Right lobe of liver (tissue), 4 donors: ENCODE measurements at regions not wholly inside any gene's neighbourhood (a gene's known extent, or its start where the extent isn't known, plus 50 kb on each side); places are given as distances from the start of the nearest gene placed in this dataset.

ENCODE experiments used
- POLR2A ChIP-seq: fragments of 450-650 bp; IDR thresholded peaks from one replicate; pipeline ENCODE4 v1.6.1; 2017; ENCODE audit warnings: antibody characterized with exemption, mild to moderate bottlenecking
- TF ChIP-seq, protein P1 (sequence below), 4 donors: fragments of 200-600 bp in 3 of 4; fragments of 450-650 bp in 1 of 4; IDR thresholded peaks; one replicate each; pipeline versions ENCODE4 v1.5.1 to v1.8.0; 2016 to 2022; ENCODE audit warnings: antibody characterized with exemption in 4 of 4, mild to moderate bottlenecking in 2 of 4
- donor health status: DM: no; HTN: no; CAD: no.
- donor health status: DM: no; HTN: no; CAD: no.
- donor health status: DM: no; HTN: yes; CAD: no.

DNA sequence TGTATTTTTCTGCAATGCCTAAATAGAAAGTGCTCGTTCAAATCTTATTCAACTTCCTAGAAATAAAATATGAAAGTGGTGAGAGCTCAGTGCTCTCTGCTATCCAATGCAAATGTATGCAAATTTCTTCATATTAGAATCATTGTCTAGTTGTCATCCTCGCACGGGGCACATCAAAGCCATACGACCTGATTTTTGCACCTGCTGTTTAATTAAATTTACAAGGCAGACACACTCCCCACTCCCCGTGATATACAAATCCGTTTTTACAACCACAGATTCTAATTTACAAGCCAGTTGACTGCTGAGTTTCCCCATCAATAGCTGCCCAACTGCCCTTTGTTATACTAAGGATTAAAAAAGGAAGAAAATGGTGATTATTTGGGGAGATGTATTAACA lies 284.6 kb downstream of the RNF144A start:
- TF ChIP-seq, protein P1, sequence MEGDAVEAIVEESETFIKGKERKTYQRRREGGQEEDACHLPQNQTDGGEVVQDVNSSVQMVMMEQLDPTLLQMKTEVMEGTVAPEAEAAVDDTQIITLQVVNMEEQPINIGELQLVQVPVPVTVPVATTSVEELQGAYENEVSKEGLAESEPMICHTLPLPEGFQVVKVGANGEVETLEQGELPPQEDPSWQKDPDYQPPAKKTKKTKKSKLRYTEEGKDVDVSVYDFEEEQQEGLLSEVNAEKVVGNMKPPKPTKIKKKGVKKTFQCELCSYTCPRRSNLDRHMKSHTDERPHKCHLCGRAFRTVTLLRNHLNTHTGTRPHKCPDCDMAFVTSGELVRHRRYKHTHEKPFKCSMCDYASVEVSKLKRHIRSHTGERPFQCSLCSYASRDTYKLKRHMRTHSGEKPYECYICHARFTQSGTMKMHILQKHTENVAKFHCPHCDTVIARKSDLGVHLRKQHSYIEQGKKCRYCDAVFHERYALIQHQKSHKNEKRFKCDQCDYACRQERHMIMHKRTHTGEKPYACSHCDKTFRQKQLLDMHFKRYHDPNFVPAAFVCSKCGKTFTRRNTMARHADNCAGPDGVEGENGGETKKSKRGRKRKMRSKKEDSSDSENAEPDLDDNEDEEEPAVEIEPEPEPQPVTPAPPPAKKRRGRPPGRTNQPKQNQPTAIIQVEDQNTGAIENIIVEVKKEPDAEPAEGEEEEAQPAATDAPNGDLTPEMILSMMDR (IDR thresholded peaks at IDR 0.05), result no peak
- TF ChIP-seq POLR2A, result no peak
